RWPE2 (cell line): ENCODE measurements at regions not wholly inside any gene's neighbourhood (a gene's known extent, or its start where the extent isn't known, plus 50 kb on each side); places are given as distances from the start of the nearest gene placed in this dataset.

Source experiments
- ATAC-seq: fragments of 200-7000 bp; cut with Tn5 transposase; 3 replicates; pipeline ENCODE4 v1.9.1; 2021; ENCODE audit warnings: low read depth
- DNase-seq: peaks from one replicate; pipeline ENCODE4 v3.0.0-alpha.2; 2020; ENCODE audit warnings: low spot score
- H3K27ac ChIP-seq: fragments of 450-650 bp; 2 replicates; pipeline ENCODE4 v1.5.1; 2017; ENCODE audit warnings: mild to moderate bottlenecking; ENCODE audit not compliant: poor library complexity, severe bottlenecking
- H3K27me3 ChIP-seq: fragments of 250-450 bp; sonication (Bioruptor Pico); 2 replicates; pipeline ENCODE4 v1.5.1; 2021; ENCODE audit warnings: mild to moderate bottlenecking, moderate library complexity; ENCODE audit not compliant: insufficient read depth, poor library complexity, severe bottlenecking
- H3K36me3 ChIP-seq: fragments of 250-450 bp; sonication (Bioruptor Pico); 2 replicates; pipeline ENCODE4 v1.5.1; 2020; ENCODE audit warnings: low read depth, mild to moderate bottlenecking, moderate library complexity
- H3K4me1 ChIP-seq: fragments of 250-450 bp; sonication (Bioruptor Pico); 2 replicates; pipeline ENCODE4 v1.5.1; 2021; ENCODE audit warnings: mild to moderate bottlenecking, moderate library complexity; ENCODE audit not compliant: insufficient read depth, poor library complexity, severe bottlenecking
- H3K4me3 ChIP-seq: fragments of 250-450 bp; sonication (Bioruptor Pico); 2 replicates; pipeline ENCODE4 v1.5.1; 2021; ENCODE audit warnings: mild to moderate bottlenecking, moderate library complexity; ENCODE audit not compliant: severe bottlenecking
- H3K9me3 ChIP-seq: fragments of 250-450 bp; sonication (Bioruptor Pico); 2 replicates; pipeline ENCODE4 v1.5.1; 2021; ENCODE audit warnings: mild to moderate bottlenecking, moderate library complexity; ENCODE audit not compliant: severe bottlenecking
- TF ChIP-seq, protein P1 (sequence below): fragments of 450-650 bp; IDR thresholded peaks from one replicate; pipeline ENCODE4 v1.5.1; 2017; ENCODE audit warnings: mild to moderate bottlenecking, moderate library complexity; ENCODE audit not compliant: poor library complexity, severe bottlenecking

- no peaks in the 10 kb centered on the region for H3K9me3 ChIP-seq
- H3K27ac ChIP-seq: no peak overlapping the region
- H3K36me3 ChIP-seq: no peaks in the 10 kb centered on the region
- TF ChIP-seq, protein P1, sequence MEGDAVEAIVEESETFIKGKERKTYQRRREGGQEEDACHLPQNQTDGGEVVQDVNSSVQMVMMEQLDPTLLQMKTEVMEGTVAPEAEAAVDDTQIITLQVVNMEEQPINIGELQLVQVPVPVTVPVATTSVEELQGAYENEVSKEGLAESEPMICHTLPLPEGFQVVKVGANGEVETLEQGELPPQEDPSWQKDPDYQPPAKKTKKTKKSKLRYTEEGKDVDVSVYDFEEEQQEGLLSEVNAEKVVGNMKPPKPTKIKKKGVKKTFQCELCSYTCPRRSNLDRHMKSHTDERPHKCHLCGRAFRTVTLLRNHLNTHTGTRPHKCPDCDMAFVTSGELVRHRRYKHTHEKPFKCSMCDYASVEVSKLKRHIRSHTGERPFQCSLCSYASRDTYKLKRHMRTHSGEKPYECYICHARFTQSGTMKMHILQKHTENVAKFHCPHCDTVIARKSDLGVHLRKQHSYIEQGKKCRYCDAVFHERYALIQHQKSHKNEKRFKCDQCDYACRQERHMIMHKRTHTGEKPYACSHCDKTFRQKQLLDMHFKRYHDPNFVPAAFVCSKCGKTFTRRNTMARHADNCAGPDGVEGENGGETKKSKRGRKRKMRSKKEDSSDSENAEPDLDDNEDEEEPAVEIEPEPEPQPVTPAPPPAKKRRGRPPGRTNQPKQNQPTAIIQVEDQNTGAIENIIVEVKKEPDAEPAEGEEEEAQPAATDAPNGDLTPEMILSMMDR: no peak
- ATAC-seq (no peak), DNase-seq (no peak)
- H3K27me3 ChIP-seq: no peaks in the 10 kb centered on the region
- H3K4me1 ChIP-seq: no peaks in the 10 kb centered on the region
- H3K4me3 ChIP-seq: no peak overlapping the region
Observed at GRCh38 chr12:41701943-41702601, 442.6 kb downstream of the GXYLT1 start.

GRCh38 chr12:41700940-41701339 lies 443.7 kb downstream of the GXYLT1 start:
- Histone ChIP-seq H3K36me3 (no peaks in the 10 kb centered on the region), H3K9me3 (no peaks in the 10 kb centered on the region), H3K27me3 (no peaks in the 10 kb centered on the region), H3K4me3 (no peak overlapping the region), H3K27ac (no peak overlapping the region), H3K4me1 (no peaks in the 10 kb centered on the region)
- DNase-seq (no peak), ATAC-seq (no peak)
- TF ChIP-seq, protein P1: no peak

- TF ChIP-seq, protein P1: no peak
- Histone ChIP-seq H3K36me3 (no peaks in the 10 kb centered on the region), H3K27me3 (no peaks in the 10 kb centered on the region), H3K4me3 (no peak overlapping the region), H3K4me1 (no peaks in the 10 kb centered on the region), H3K9me3 (no peaks in the 10 kb centered on the region), H3K27ac (no peak overlapping the region)
- ATAC-seq: no peak
- no peak for DNase-seq
Observed at GRCh38 chr12:41699658-41700057, 445.0 kb downstream of the GXYLT1 start.

GRCh38 chr12:41697161-41697560 lies 447.5 kb downstream of the GXYLT1 start:
- H3K4me3 ChIP-seq: no peak overlapping the region
- no peak for ATAC-seq
- H3K36me3 ChIP-seq: no peaks in the 10 kb centered on the region
- TF ChIP-seq, protein P1: no peak
- no peaks in the 10 kb centered on the region for H3K27me3 ChIP-seq
- no peak overlapping the region for H3K27ac ChIP-seq
- H3K4me1 ChIP-seq: no peaks in the 10 kb centered on the region
- no peak for DNase-seq
- no peaks in the 10 kb centered on the region for H3K9me3 ChIP-seq

DNA sequence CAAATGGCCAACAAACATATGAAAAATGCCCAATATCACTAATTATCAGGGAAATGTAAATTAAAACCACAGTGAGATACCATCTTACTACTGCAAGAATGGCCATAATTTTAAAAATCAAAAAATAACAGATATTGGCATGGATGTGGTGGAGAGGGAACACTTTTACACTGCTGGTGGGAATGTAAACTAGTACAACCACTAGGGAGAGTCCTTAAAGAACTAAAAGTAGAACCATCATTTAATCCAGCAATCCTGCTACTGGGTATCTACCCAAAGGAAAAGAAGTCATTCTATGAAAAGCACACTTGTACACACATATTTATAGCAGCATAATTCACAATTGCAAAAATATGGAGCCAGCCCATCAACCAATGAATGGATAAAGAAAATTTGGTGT lies 459.7 kb downstream of the GXYLT1 start:
- Histone ChIP-seq H3K4me3 (no peak overlapping the region), H3K9me3 (peaks cover 2% of the 10 kb centered on the region), H3K4me1 (no peaks in the 10 kb centered on the region), H3K27me3 (no peaks in the 10 kb centered on the region), H3K36me3 (no peaks in the 10 kb centered on the region), H3K27ac (no peak overlapping the region)
- DNase-seq (no peak), ATAC-seq (no peak)
- TF ChIP-seq, protein P1: peak; percentile 44
